Muscle of leg (tissue), 3 donors: ENCODE measurements at regions not wholly inside any gene's neighbourhood (a gene's known extent, or its start where the extent isn't known, plus 50 kb on each side); places are given as distances from the start of the nearest gene placed in this dataset.

Source experiments
- DNase-seq: peaks from one replicate; pipeline ENCODE4 v3.0.0; 2013
- H3K27ac ChIP-seq: one replicate; pipeline ENCODE4 v1.5.1; 2013; ENCODE audit warnings: mild to moderate bottlenecking, low read length, control low read depth
- H3K27me3 ChIP-seq: one replicate; pipeline ENCODE4 v1.6.1; 2013; ENCODE audit warnings: low read length; ENCODE audit not compliant: control insufficient read depth, insufficient read depth
- H3K36me3 ChIP-seq: one replicate; pipeline ENCODE4 v1.6.1; 2013; ENCODE audit warnings: low read length; ENCODE audit not compliant: control insufficient read depth, insufficient read depth
- H3K4me1 ChIP-seq: one replicate; pipeline ENCODE4 v1.6.1; 2013; ENCODE audit warnings: low read length; ENCODE audit not compliant: control insufficient read depth, insufficient read depth
- H3K4me3 ChIP-seq: one replicate; pipeline ENCODE4 v1.5.1; 2013; ENCODE audit warnings: low read length, control low read depth
- H3K9me3 ChIP-seq: replicated peaks from 2 replicates; pipeline ENCODE4 v1.6.1; 2013; ENCODE audit warnings: low read depth, low read length; ENCODE audit not compliant: control insufficient read depth
- WGBS: methylation state at CpG from one replicate; pipeline ENCODE4 v1.1.5; 2013; ENCODE audit warnings: missing lambda C conversion rate; ENCODE audit not compliant: insufficient coverage; 5-methylcytosine and 5-hydroxymethylcytosine counted together

- H3K4me1 ChIP-seq, result no peaks in the 10 kb centered on the region
- 71% methylated on average over 5 of the region's 5 CpGs for WGBS
- DNase-seq, result no peak
Observed at GRCh38 chr2:60096556-60096955, 456.9 kb downstream of the BCL11A start.

GRCh38 chr2:60095903-60096302 is 457.6 kb downstream of the BCL11A start:
- 80% methylated on average over 1 of the region's 2 CpGs for WGBS
- Histone ChIP-seq H3K36me3 (no peaks in the 10 kb centered on the region), H3K4me1 (no peaks in the 10 kb centered on the region), H3K27ac (no peak overlapping the region), H3K9me3 (no peaks in the 10 kb centered on the region), H3K4me3 (no peak overlapping the region), H3K27me3 (no peaks in the 10 kb centered on the region)
- no peak for DNase-seq

More at GRCh38 chr2:60096556-60096955, 456.9 kb downstream of the BCL11A start:
- Histone ChIP-seq H3K36me3 (no peaks in the 10 kb centered on the region), H3K27me3 (no peaks in the 10 kb centered on the region), H3K4me3 (no peak overlapping the region), H3K9me3 (no peaks in the 10 kb centered on the region), H3K27ac (no peak overlapping the region)

- no peaks in the 10 kb centered on the region for H3K9me3 ChIP-seq
- H3K4me3 ChIP-seq, result no peak overlapping the region
- WGBS, result no CpG with 5 or more reads among the region's 2 CpGs
- H3K36me3 ChIP-seq, result no peaks in the 10 kb centered on the region
- H3K27me3 ChIP-seq, result no peaks in the 10 kb centered on the region
- H3K4me1 ChIP-seq, result no peaks in the 10 kb centered on the region
- no peak overlapping the region for H3K27ac ChIP-seq
- no peak for DNase-seq
Observed at GRCh38 chr2:60095202-60095815, 458.1 kb downstream of the BCL11A start.

- no peak overlapping the region for H3K4me3 ChIP-seq
- no CpG with 5 or more reads among the region's 3 CpGs for WGBS
- H3K27ac ChIP-seq, result no peak overlapping the region
- no peak for DNase-seq
- no peaks in the 10 kb centered on the region for H3K36me3 ChIP-seq
- no peaks in the 10 kb centered on the region for H3K27me3 ChIP-seq
- no peaks in the 10 kb centered on the region for H3K9me3 ChIP-seq
- H3K4me1 ChIP-seq, result no peaks in the 10 kb centered on the region
Observed at GRCh38 chr2:60094450-60094929, 459.0 kb downstream of the BCL11A start.

- no peak overlapping the region for H3K27ac ChIP-seq
- no peak for DNase-seq
- no peaks in the 10 kb centered on the region for H3K36me3 ChIP-seq
- H3K9me3 ChIP-seq, result no peaks in the 10 kb centered on the region
- H3K27me3 ChIP-seq, result no peaks in the 10 kb centered on the region
- no peak overlapping the region for H3K4me3 ChIP-seq
- H3K4me1 ChIP-seq, result no peaks in the 10 kb centered on the region
- WGBS, result 100% methylated on average over 1 of the region's 2 CpGs
Observed at GRCh38 chr2:60092781-60093180, 460.7 kb downstream of the BCL11A start.

- Histone ChIP-seq H3K4me1 (no peaks in the 10 kb centered on the region), H3K36me3 (no peaks in the 10 kb centered on the region), H3K27me3 (no peaks in the 10 kb centered on the region), H3K4me3 (no peak overlapping the region), H3K27ac (no peak overlapping the region), H3K9me3 (no peaks in the 10 kb centered on the region)
- no CpG with 5 or more reads among the region's 5 CpGs for WGBS
- no peak for DNase-seq
Observed at GRCh38 chr2:60091894-60092293, 461.6 kb downstream of the BCL11A start.

GRCh38 chr2:60091266-60091665 is 462.2 kb downstream of the BCL11A start:
- no peak overlapping the region for H3K4me3 ChIP-seq
- H3K36me3 ChIP-seq, result no peaks in the 10 kb centered on the region
- no peak overlapping the region for H3K27ac ChIP-seq
- peak; percentile 8 for DNase-seq
- no peaks in the 10 kb centered on the region for H3K9me3 ChIP-seq
- no peaks in the 10 kb centered on the region for H3K4me1 ChIP-seq
- H3K27me3 ChIP-seq, result no peaks in the 10 kb centered on the region
- 21% methylated on average over 2 of the region's 2 CpGs for WGBS

GRCh38 chr2:60079562-60079961 is 473.9 kb downstream of the BCL11A start:
- no peak overlapping the region for H3K4me3 ChIP-seq
- H3K27me3 ChIP-seq, result no peaks in the 10 kb centered on the region
- H3K9me3 ChIP-seq, result no peaks in the 10 kb centered on the region
- H3K36me3 ChIP-seq, result no peaks in the 10 kb centered on the region
- no peaks in the 10 kb centered on the region for H3K4me1 ChIP-seq
- DNase-seq, result no peak
- H3K27ac ChIP-seq, result no peak overlapping the region
- 91% methylated on average over 2 of the region's 2 CpGs for WGBS

GRCh38 chr2:60075048-60075447 is 478.4 kb downstream of the BCL11A start:
- H3K9me3 ChIP-seq, result no peaks in the 10 kb centered on the region
- H3K4me3 ChIP-seq, result no peak overlapping the region
- H3K4me1 ChIP-seq, result peaks cover 2% of the 10 kb centered on the region
- no peak overlapping the region for H3K27ac ChIP-seq
- no peak for DNase-seq
- H3K36me3 ChIP-seq, result no peaks in the 10 kb centered on the region
- peaks cover 14% of the 10 kb centered on the region for H3K27me3 ChIP-seq
- 84% methylated on average over 5 of the region's 6 CpGs for WGBS

- Histone ChIP-seq H3K27ac (no peak overlapping the region), H3K4me3 (no peak overlapping the region), H3K27me3 (peaks cover 20% of the 10 kb centered on the region), H3K36me3 (no peaks in the 10 kb centered on the region), H3K4me1 (peaks cover 2% of the 10 kb centered on the region), H3K9me3 (no peaks in the 10 kb centered on the region)
- no CpG with 5 or more reads among the region's 12 CpGs for WGBS
- DNase-seq, result no peak
Observed at GRCh38 chr2:60073201-60073600, 480.3 kb downstream of the BCL11A start.

- no peak overlapping the region for H3K4me3 ChIP-seq
- H3K36me3 ChIP-seq, result no peaks in the 10 kb centered on the region
- 89% methylated on average over 4 of the region's 6 CpGs for WGBS
- H3K9me3 ChIP-seq, result no peaks in the 10 kb centered on the region
- no peak overlapping the region for H3K27ac ChIP-seq
- H3K27me3 ChIP-seq, result peaks cover 20% of the 10 kb centered on the region
- DNase-seq, result no peak
- H3K4me1 ChIP-seq, result peaks cover 2% of the 10 kb centered on the region
Observed at GRCh38 chr2:60072609-60073008, 480.8 kb downstream of the BCL11A start.
